ENCODE measurements at regions not wholly inside any gene's neighbourhood (a gene's known extent, or its start where the extent isn't known, plus 50 kb on each side); places are given as distances from the start of the nearest gene placed in this dataset.

GRCh38 chr16:29158785-29159184 is 173.9 kb downstream of the LAT start:
- TF ChIP-seq CTCF (IDR thresholded peaks at IDR 0.05) (no peak), POLR2A (IDR thresholded peaks at IDR 0.05) (no peak)

Data from body of pancreas (tissue), 4 donors.